GM23338 (cell line): ENCODE measurements at regions not wholly inside any gene's neighbourhood (a gene's known extent, or its start where the extent isn't known, plus 50 kb on each side); places are given as distances from the start of the nearest gene placed in this dataset.

ENCODE experiments used
- ATAC-seq: fragments of 200-7000 bp; cut with Tn5 transposase; 3 replicates; pipeline ENCODE4 v1.9.1; 2020
- DNase-seq: peaks from one replicate; pipeline ENCODE4 v3.0.0-alpha.2; 2015; ENCODE audit warnings: low spot score
- H2AFZ ChIP-seq: fragments of 200-600 bp; sonication (generic); 2 replicates; pipeline ENCODE4 v1.8.0; 2016; ENCODE audit warnings: antibody characterized with exemption, mild to moderate bottlenecking, moderate library complexity
- H3F3A ChIP-seq: fragments of 200-600 bp; sonication (generic); replicated peaks from 2 replicates; pipeline ENCODE4 v1.8.0; 2017; ENCODE audit warnings: antibody characterized with exemption, mixed run types, low read depth
- H3K27ac ChIP-seq: fragments of 200-600 bp; sonication (generic); 2 replicates; pipeline ENCODE4 v1.6.1; 2016; ENCODE audit warnings: low read depth
- H3K27me3 ChIP-seq: fragments of 200-600 bp; sonication (generic); 2 replicates; pipeline ENCODE4 v1.8.0; 2016; ENCODE audit warnings: mild to moderate bottlenecking, mixed run types, moderate library complexity; ENCODE audit not compliant: insufficient read depth
- H3K36me3 ChIP-seq: fragments of 200-600 bp; sonication (generic); 2 replicates; pipeline ENCODE4 v1.8.0; 2016; ENCODE audit warnings: mild to moderate bottlenecking; ENCODE audit not compliant: insufficient read depth
- H3K4me1 ChIP-seq: fragments of 200-600 bp; sonication (generic); 2 replicates; pipeline ENCODE4 v1.8.0; 2016; ENCODE audit warnings: mild to moderate bottlenecking, moderate library complexity; ENCODE audit not compliant: insufficient read depth
- H3K4me2 ChIP-seq: fragments of 200-600 bp; sonication (generic); 2 replicates; pipeline ENCODE4 v1.7.1; 2017; ENCODE audit warnings: mixed run types
- H3K4me3 ChIP-seq: fragments of 200-600 bp; sonication (generic); 2 replicates; pipeline ENCODE4 v1.6.1; 2016; ENCODE audit warnings: mixed run types
- H3K79me2 ChIP-seq: fragments of 200-600 bp; sonication (generic); replicated peaks from 2 replicates; pipeline ENCODE4 v1.8.0; 2017; ENCODE audit warnings: mild to moderate bottlenecking; ENCODE audit not compliant: insufficient read depth
- H3K9me2 ChIP-seq: fragments of 200-600 bp; sonication (generic); 2 replicates; pipeline ENCODE4 v1.8.0; 2017; ENCODE audit not compliant: insufficient read depth
- H4K20me1 ChIP-seq: fragments of 200-600 bp; sonication (generic); replicated peaks from 2 replicates; pipeline ENCODE4 v1.8.0; 2017; ENCODE audit warnings: mild to moderate bottlenecking; ENCODE audit not compliant: insufficient read depth
- H3K27ac Mint-ChIP-seq: 2 replicates; pipeline ENCODE4 v1.8.0; 2020; ENCODE audit warnings: inconsistent platforms, mild to moderate bottlenecking, moderate library complexity, mixed read lengths
- H3K27me3 Mint-ChIP-seq: 3 replicates; pipeline ENCODE4 v1.8.0; 2022; ENCODE audit warnings: low read depth, mild to moderate bottlenecking, moderate library complexity, mixed read lengths, inconsistent platforms; ENCODE audit not compliant: insufficient read depth, poor library complexity
- H3K36me3 Mint-ChIP-seq: 3 replicates; pipeline ENCODE4 v1.8.0; 2021; ENCODE audit warnings: low read depth, mild to moderate bottlenecking, inconsistent platforms, moderate library complexity, mixed read lengths
- H3K4me1 Mint-ChIP-seq: 3 replicates; pipeline ENCODE4 v1.8.0; 2020; ENCODE audit warnings: mild to moderate bottlenecking, inconsistent platforms, mixed read lengths
- H3K4me3 Mint-ChIP-seq: 3 replicates; pipeline ENCODE4 v1.8.0; 2021; ENCODE audit warnings: moderate library complexity, mild to moderate bottlenecking, inconsistent platforms, mixed read lengths
- H3K9me3 Mint-ChIP-seq: 3 replicates; pipeline ENCODE4 v1.8.0; 2020; ENCODE audit warnings: moderate library complexity, mild to moderate bottlenecking, inconsistent platforms, mixed read lengths
- CREB1 ChIP-seq: fragments of 250-450 bp; sonication (Bioruptor Pico); IDR thresholded peaks from 2 replicates; pipeline ENCODE4 v1.5.0; 2020; ENCODE audit warnings: low read depth, mild to moderate bottlenecking, moderate library complexity
- EZH2 ChIP-seq: fragments of 200-600 bp; sonication (generic); IDR thresholded peaks from one replicate; pipeline ENCODE4 v1.8.0; 2017; ENCODE audit warnings: antibody characterized with exemption, mild to moderate bottlenecking, low read depth; ENCODE audit not compliant: unreplicated experiment
- EZH2phosphoT487 ChIP-seq: fragments of 200-600 bp; sonication (generic); IDR thresholded peaks from one replicate; pipeline ENCODE4 v1.8.1; 2018; ENCODE audit warnings: antibody characterized with exemption; ENCODE audit not compliant: unreplicated experiment
- POLR2AphosphoS5 ChIP-seq: IDR thresholded peaks from 2 replicates; pipeline ENCODE4 v1.6.1; 2016; ENCODE audit warnings: antibody characterized with exemption, low read depth
- STAT1 ChIP-seq: IDR thresholded peaks from one replicate; pipeline ENCODE4 v1.6.1; 2016; ENCODE audit warnings: antibody characterized with exemption; ENCODE audit not compliant: unreplicated experiment
- ZNF114 ChIP-seq: fragments of 250-450 bp; sonication (Bioruptor Pico); IDR thresholded peaks from 2 replicates; pipeline ENCODE4 v1.5.0; 2020; ENCODE audit warnings: mild to moderate bottlenecking, moderate library complexity
- ZNF331 ChIP-seq: fragments of 250-450 bp; sonication (Bioruptor Pico); IDR thresholded peaks from 2 replicates; pipeline ENCODE4 v1.5.0; 2020; ENCODE audit warnings: low read depth, mild to moderate bottlenecking, moderate library complexity
- ZNF462 ChIP-seq: fragments of 250-450 bp; sonication (Bioruptor Pico); IDR thresholded peaks from 2 replicates; pipeline ENCODE4 v1.5.0; 2020; ENCODE audit warnings: mild to moderate bottlenecking, moderate library complexity
- TF ChIP-seq, protein P1 (sequence below): IDR thresholded peaks from 2 replicates; pipeline ENCODE4 v1.6.1; 2016; ENCODE audit warnings: antibody characterized with exemption
- TF ChIP-seq, protein P2 (sequence below): IDR thresholded peaks from one replicate; pipeline ENCODE4 v1.6.1; 2018; ENCODE audit warnings: antibody characterized with exemption; ENCODE audit not compliant: unreplicated experiment

DNA sequence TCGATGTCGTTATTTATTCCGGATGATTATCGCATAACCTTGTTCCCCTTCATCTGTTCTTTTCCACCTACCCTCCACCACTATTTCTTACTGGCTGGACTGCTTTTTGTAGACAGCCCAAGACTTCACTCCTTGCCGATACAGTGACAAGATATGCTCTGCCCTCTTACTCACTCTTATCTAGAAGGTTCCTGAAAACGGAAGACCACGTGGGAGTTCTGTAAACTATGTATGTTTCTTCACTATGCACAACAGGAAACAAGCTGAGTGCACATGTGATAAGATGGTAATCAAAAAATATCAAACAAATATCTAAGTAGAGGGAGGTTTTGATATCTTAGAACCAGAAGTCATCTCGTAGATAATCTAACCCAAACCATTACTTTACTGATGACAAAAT lies 122.9 kb upstream of the ARHGAP20 start:
- Mint-ChIP-seq H3K9me3 (no peaks in the 10 kb centered on the region), H3K36me3 (no peaks in the 10 kb centered on the region), H3K4me3 (no peak overlapping the region), H3K27me3 (no peaks in the 10 kb centered on the region), H3K4me1 (peaks cover 12% of the 10 kb centered on the region), H3K27ac (no peak overlapping the region)
- Histone ChIP-seq H4K20me1 (no peaks in the 10 kb centered on the region), H2AFZ (no peak overlapping the region), H3K4me2 (no peak overlapping the region), H3F3A (no peaks in the 10 kb centered on the region), H3K4me3 (no peak overlapping the region), H3K9me2 (peaks cover 4% of the 10 kb centered on the region; the same call in 1 of the 2 replicates), H3K27me3 (no peaks in the 10 kb centered on the region), H3K27ac (no peak overlapping the region), H3K79me2 (no peaks in the 10 kb centered on the region), H3K4me1 (no peaks in the 10 kb centered on the region; the same call in none of the 2 replicates), H3K36me3 (no peaks in the 10 kb centered on the region)
- TF ChIP-seq, protein P1, sequence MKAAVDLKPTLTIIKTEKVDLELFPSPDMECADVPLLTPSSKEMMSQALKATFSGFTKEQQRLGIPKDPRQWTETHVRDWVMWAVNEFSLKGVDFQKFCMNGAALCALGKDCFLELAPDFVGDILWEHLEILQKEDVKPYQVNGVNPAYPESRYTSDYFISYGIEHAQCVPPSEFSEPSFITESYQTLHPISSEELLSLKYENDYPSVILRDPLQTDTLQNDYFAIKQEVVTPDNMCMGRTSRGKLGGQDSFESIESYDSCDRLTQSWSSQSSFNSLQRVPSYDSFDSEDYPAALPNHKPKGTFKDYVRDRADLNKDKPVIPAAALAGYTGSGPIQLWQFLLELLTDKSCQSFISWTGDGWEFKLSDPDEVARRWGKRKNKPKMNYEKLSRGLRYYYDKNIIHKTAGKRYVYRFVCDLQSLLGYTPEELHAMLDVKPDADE = no peak
- TF ChIP-seq POLR2AphosphoS5 (no peak), ZNF462 (CRISPR knock-in tag) (no peak)
- DNase-seq = no peak
- no peak for ATAC-seq

- Histone ChIP-seq H2AFZ (no peak overlapping the region), H3K79me2 (no peaks in the 10 kb centered on the region), H3K4me3 (no peak overlapping the region), H3K27me3 (no peaks in the 10 kb centered on the region), H4K20me1 (no peaks in the 10 kb centered on the region), H3K4me2 (no peak overlapping the region), H3F3A (no peaks in the 10 kb centered on the region), H3K4me1 (peaks cover 3% of the 10 kb centered on the region), H3K36me3 (no peaks in the 10 kb centered on the region), H3K9me2 (peaks cover 4% of the 10 kb centered on the region; the same call in 1 of the 2 replicates), H3K27ac (no peak overlapping the region)
- Mint-ChIP-seq H3K27me3 (no peaks in the 10 kb centered on the region), H3K27ac (no peak overlapping the region), H3K9me3 (no peaks in the 10 kb centered on the region), H3K4me3 (no peak overlapping the region), H3K4me1 (peaks cover 19% of the 10 kb centered on the region), H3K36me3 (no peaks in the 10 kb centered on the region)
- no peak for DNase-seq
- TF ChIP-seq, protein P1 = no peak
- TF ChIP-seq, protein P2, sequence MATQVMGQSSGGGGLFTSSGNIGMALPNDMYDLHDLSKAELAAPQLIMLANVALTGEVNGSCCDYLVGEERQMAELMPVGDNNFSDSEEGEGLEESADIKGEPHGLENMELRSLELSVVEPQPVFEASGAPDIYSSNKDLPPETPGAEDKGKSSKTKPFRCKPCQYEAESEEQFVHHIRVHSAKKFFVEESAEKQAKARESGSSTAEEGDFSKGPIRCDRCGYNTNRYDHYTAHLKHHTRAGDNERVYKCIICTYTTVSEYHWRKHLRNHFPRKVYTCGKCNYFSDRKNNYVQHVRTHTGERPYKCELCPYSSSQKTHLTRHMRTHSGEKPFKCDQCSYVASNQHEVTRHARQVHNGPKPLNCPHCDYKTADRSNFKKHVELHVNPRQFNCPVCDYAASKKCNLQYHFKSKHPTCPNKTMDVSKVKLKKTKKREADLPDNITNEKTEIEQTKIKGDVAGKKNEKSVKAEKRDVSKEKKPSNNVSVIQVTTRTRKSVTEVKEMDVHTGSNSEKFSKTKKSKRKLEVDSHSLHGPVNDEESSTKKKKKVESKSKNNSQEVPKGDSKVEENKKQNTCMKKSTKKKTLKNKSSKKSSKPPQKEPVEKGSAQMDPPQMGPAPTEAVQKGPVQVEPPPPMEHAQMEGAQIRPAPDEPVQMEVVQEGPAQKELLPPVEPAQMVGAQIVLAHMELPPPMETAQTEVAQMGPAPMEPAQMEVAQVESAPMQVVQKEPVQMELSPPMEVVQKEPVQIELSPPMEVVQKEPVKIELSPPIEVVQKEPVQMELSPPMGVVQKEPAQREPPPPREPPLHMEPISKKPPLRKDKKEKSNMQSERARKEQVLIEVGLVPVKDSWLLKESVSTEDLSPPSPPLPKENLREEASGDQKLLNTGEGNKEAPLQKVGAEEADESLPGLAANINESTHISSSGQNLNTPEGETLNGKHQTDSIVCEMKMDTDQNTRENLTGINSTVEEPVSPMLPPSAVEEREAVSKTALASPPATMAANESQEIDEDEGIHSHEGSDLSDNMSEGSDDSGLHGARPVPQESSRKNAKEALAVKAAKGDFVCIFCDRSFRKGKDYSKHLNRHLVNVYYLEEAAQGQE = no peak
- TF ChIP-seq ZNF331 (CRISPR knock-in tag) (no peak), STAT1 (no peak), POLR2AphosphoS5 (no peak), EZH2 (no peak), EZH2phosphoT487 (no peak), CREB1 (no peak), ZNF114 (CRISPR knock-in tag) (no peak)
- no peak for ATAC-seq
Observed at GRCh38 chr11:110833033-110833484, 120.8 kb upstream of the ARHGAP20 start.
